ENCODE measurements at regions not wholly inside any gene's neighbourhood (a gene's known extent, or its start where the extent isn't known, plus 50 kb on each side); places are given as distances from the start of the nearest gene placed in this dataset.

- in situ Hi-C loops (cut with HindIII; ENCODE audit: low pct_unique_long_range_greater_than_20kb, low sequenced_read_pairs), result no loop called here
- Histone ChIP-seq H3K4me3 (ENCODE audit: low read depth in 2 of 2, low read length in 2 of 2) (no peak overlapping the region), H3K27ac (ENCODE audit: low read length) (no peak overlapping the region), H3K9me3 (ENCODE audit: control insufficient read depth, insufficient read depth, low read depth, low read length) (no peaks in the 10 kb centered on the region), H3K27me3 (ENCODE audit: control insufficient read depth, insufficient read depth, low read length) (no peaks in the 10 kb centered on the region), H3K36me3 (ENCODE audit: control insufficient read depth, insufficient read depth, low read length) (no peaks in the 10 kb centered on the region), H3K4me1 (ENCODE audit: control insufficient read depth, insufficient read depth, low read length) (no peaks in the 10 kb centered on the region)
- no peak for ATAC-seq
- POLR2A ChIA-PET, result no interaction called here
- CTCF ChIA-PET, result no interaction called here
- BruUV-seq (replicated peaks), result no TSS peak
- no peak for TF ChIP-seq POLR2AphosphoS5 (IDR thresholded peaks at IDR 0.05; ENCODE audit: low read depth, low read length)
- no peak for TF ChIP-seq CTCF (IDR thresholded peaks at IDR 0.05)
- no peak for TF ChIP-seq REST (IDR thresholded peaks at IDR 0.05; ENCODE audit: insufficient read depth in 1 of 2, low read depth in 2 of 2, low read length in 1 of 2)
- intact Hi-C loops (cut with micrococcal nuclease; ENCODE audit: unreplicated experiment), result no loop called here
- DNase-seq (ENCODE audit: low read depth, low spot score), result no peak
These were observed 479.1 kb downstream of the ZBBX start for GRCh38 chr3:166900866-166901577.

GRCh38 chr3:166897811-166898210, 482.3 kb downstream of the ZBBX start:
- BruUV-seq (replicated peaks), result no TSS peak
- no peak overlapping the region for H3K27ac ChIP-seq (ENCODE audit: low read length)
- ChIA-PET POLR2A (no interaction called here), CTCF (no interaction called here)
- H3K4me3 ChIP-seq (ENCODE audit: low read depth in 2 of 2, low read length in 2 of 2), result no peak overlapping the region
- in situ Hi-C loops (cut with HindIII; ENCODE audit: low pct_unique_long_range_greater_than_20kb, low sequenced_read_pairs) (no loop called here), intact Hi-C loops (cut with micrococcal nuclease; ENCODE audit: unreplicated experiment) (no loop called here)
- no peaks in the 10 kb centered on the region for H3K36me3 ChIP-seq (ENCODE audit: control insufficient read depth, insufficient read depth, low read length)
- DNase-seq (ENCODE audit: low read depth, low spot score) (no peak), ATAC-seq (no peak)
- no peaks in the 10 kb centered on the region for H3K9me3 ChIP-seq (ENCODE audit: control insufficient read depth, insufficient read depth, low read depth, low read length)
- no peaks in the 10 kb centered on the region for H3K4me1 ChIP-seq (ENCODE audit: control insufficient read depth, insufficient read depth, low read length)
- no peaks in the 10 kb centered on the region for H3K27me3 ChIP-seq (ENCODE audit: control insufficient read depth, insufficient read depth, low read length)
- TF ChIP-seq REST (IDR thresholded peaks at IDR 0.05; ENCODE audit: insufficient read depth in 1 of 2, low read depth in 2 of 2, low read length in 1 of 2), result no peak
- no peak for TF ChIP-seq SIN3A (IDR thresholded peaks at IDR 0.05; ENCODE audit: borderline replicate concordance, insufficient read depth, low read depth, low read length)
- no peak for TF ChIP-seq CTCF (IDR thresholded peaks at IDR 0.05)
- no peak for TF ChIP-seq POLR2AphosphoS5 (IDR thresholded peaks at IDR 0.05; ENCODE audit: low read depth, low read length)
- TF ChIP-seq TCF7L2 (IDR thresholded peaks at IDR 0.05; ENCODE audit: low read depth, low read length), result no peak
